ENCODE measurements at regions not wholly inside any gene's neighbourhood (a gene's known extent, or its start where the extent isn't known, plus 50 kb on each side); places are given as distances from the start of the nearest gene placed in this dataset.
"Not testable (repeated sequence)": the region's sequence is repeated elsewhere in the genome, so short reads cannot be mapped to it uniquely, and the experiment has no call there.

DNA sequence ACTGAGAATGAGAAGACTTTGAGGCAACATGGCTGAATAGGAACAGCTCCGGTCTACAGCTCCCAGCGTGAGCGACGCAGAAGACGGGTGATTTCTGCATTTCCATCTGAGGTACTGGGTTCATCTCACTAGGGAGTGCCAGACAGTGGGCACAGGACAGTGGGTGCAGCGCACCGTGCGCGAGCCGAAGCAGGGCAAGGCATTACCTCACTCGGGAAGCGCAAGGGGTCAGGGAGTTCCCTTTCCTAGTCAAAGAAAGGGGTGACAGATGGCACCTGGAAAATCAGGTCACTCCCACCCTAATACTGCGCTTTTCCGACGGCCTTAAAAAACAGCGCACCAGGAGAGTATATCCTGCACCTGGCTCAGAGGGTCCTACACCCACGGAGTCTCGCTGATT, 829.9 kb downstream of the GLUD2 start:
- not testable (repeated sequence) for TF ChIP-seq CTCF, POLR2A (IDR thresholded peaks at IDR 0.05)
